HCT116 (cell line): ENCODE measurements at regions not wholly inside any gene's neighbourhood (a gene's known extent, or its start where the extent isn't known, plus 50 kb on each side); places are given as distances from the start of the nearest gene placed in this dataset.

Experiments
- ATAC-seq: fragments of 200-7000 bp; cut with Tn5 transposase; 2 replicates; pipeline ENCODE4 v1.9.1; 2020; ENCODE audit warnings: mild to moderate bottlenecking, moderate library complexity
- BruUV-seq: library from RNA; stranded (reverse); fragments of 400-500 nt; replicated peaks from 2 replicates; lab custom pipeline; 2021; lab: Mats Ljungman, UMichigan
- CTCF ChIA-PET: fragments of 300-600 bp; sonication (Branson Sonifier 250); formaldehyde crosslinking; loops from one replicate; lab custom pipeline; 2021; ENCODE audit warnings: antibody characterized with exemption; lab: Charles Lee
- POLR2A ChIA-PET: fragments of 300-600, 350-600 bp; sonication (Branson Sonifier 250); formaldehyde crosslinking; loops from one replicate; lab custom pipeline; 2021; ENCODE audit warnings: antibody characterized with exemption; lab: Charles Lee
- RAD21 ChIA-PET, 2 experiments: fragments of 300-600 bp; sonication (Branson Sonifier 250); formaldehyde crosslinking; loops; one replicate each; lab custom pipeline; 2023; ENCODE audit warnings: low total read pairs in 2 of 2; ENCODE audit not compliant: uncharacterized antibody in 2 of 2, unreplicated experiment in 2 of 2, low non-redundant PET in 1 of 2; lab: Charles Lee
- DNase-seq: peaks from one replicate; pipeline ENCODE4 v3.0.0-alpha.2; 2010; ENCODE audit warnings: low read depth, low spot score
- H2AFZ ChIP-seq: fragments of 200-600 bp; shearing (Covaris generic), sonication (generic); 2 replicates; pipeline ENCODE4 v1.6.1; 2017; ENCODE audit warnings: low read depth, mixed run types, mixed read lengths, antibody characterized with exemption, low read length; ENCODE audit not compliant: poor library complexity, severe bottlenecking
- H3K27ac ChIP-seq: 2 replicates; pipeline ENCODE4 v1.5.1; 2012; ENCODE audit warnings: low read depth, low read length
- H3K27me3 ChIP-seq: fragments of 200-600 bp; sonication (generic); 2 replicates; pipeline ENCODE4 v1.6.1; 2016; ENCODE audit warnings: mixed run types, low read length, mixed read lengths; ENCODE audit not compliant: insufficient read depth
- H3K36me3 ChIP-seq, 2 experiments: fragments of 200-500 bp in 1 of 2; fragments of 200-600 bp in 1 of 2; sonication (Bioruptor generic) in 1 of 2; sonication (generic) in 1 of 2; 2 replicates each; pipeline versions ENCODE4 v1.5.1 to v1.6.1; 2014 to 2016; ENCODE audit warnings: low read length in 2 of 2, inconsistent platforms in 1 of 2, mixed read lengths in 1 of 2, mixed run types in 1 of 2; ENCODE audit not compliant: insufficient read depth in 2 of 2, control insufficient read depth in 1 of 2
- H3K4me1 ChIP-seq, 2 experiments: fragments of 200-600 bp in 1 of 2; sonication (generic) in 1 of 2; 2 replicates each; pipeline versions ENCODE4 v1.5.1 to v1.6.1; 2012 to 2017; ENCODE audit warnings: low read length in 2 of 2, inconsistent platforms in 1 of 2, mild to moderate bottlenecking in 1 of 2, mixed read lengths in 1 of 2, mixed run types in 1 of 2, moderate library complexity in 1 of 2; ENCODE audit not compliant: insufficient read depth in 2 of 2, control insufficient read depth in 1 of 2
- H3K4me2 ChIP-seq: fragments of 200-600 bp; sonication (generic); 2 replicates; pipeline ENCODE4 v1.6.1; 2017; ENCODE audit warnings: mixed run types, low read length, mixed read lengths
- H3K4me3 ChIP-seq, 2 experiments: fragments of 200-600 bp in 1 of 2; sonication (generic) in 1 of 2; replicated peaks in 1 of 2; 2 replicates each; pipeline ENCODE4 v1.5.1; 2011 to 2016; ENCODE audit warnings: low read length in 2 of 2, control low read depth in 1 of 2, low read depth in 1 of 2, mild to moderate bottlenecking in 1 of 2, mixed read lengths in 1 of 2, mixed run types in 1 of 2
- H3K79me2 ChIP-seq: fragments of 200-600 bp; sonication (generic); 2 replicates; pipeline ENCODE4 v1.6.1; 2017; ENCODE audit warnings: mild to moderate bottlenecking, mixed run types, low read length, moderate library complexity, mixed read lengths; ENCODE audit not compliant: insufficient read depth
- H3K9ac ChIP-seq: fragments of 200-600 bp; sonication (generic); 2 replicates; pipeline ENCODE4 v1.6.1; 2016; ENCODE audit warnings: low read length, mixed read lengths
- H3K9me2 ChIP-seq: fragments of 200-600 bp; sonication (generic), shearing (Covaris generic); 2 replicates; pipeline ENCODE4 v1.6.1; 2017; ENCODE audit warnings: mixed run types, mild to moderate bottlenecking, moderate library complexity; ENCODE audit not compliant: insufficient read depth
- H3K9me3 ChIP-seq, 2 experiments: fragments of 200-500 bp in 1 of 2; fragments of 200-600 bp in 1 of 2; sonication (Bioruptor generic) in 1 of 2; sonication (generic) in 1 of 2; 2 replicates each; pipeline ENCODE4 v1.6.1; 2014 to 2017; ENCODE audit warnings: low read length in 2 of 2, mixed read lengths in 2 of 2, inconsistent platforms in 1 of 2, low read depth in 1 of 2, mild to moderate bottlenecking in 1 of 2, mixed run types in 1 of 2, moderate library complexity in 1 of 2; ENCODE audit not compliant: control insufficient read depth in 1 of 2, insufficient read depth in 1 of 2
- H4K20me1 ChIP-seq: fragments of 200-600 bp; sonication (generic), shearing (Covaris generic); 2 replicates; pipeline ENCODE4 v1.6.1; 2017; ENCODE audit warnings: mixed run types, mild to moderate bottlenecking, moderate library complexity; ENCODE audit not compliant: insufficient read depth
- CEBPB ChIP-seq: IDR thresholded peaks from 2 replicates; pipeline ENCODE4 v1.6.1; 2012; ENCODE audit warnings: low read depth
- EGR1 ChIP-seq: IDR thresholded peaks from 2 replicates; pipeline ENCODE4 v1.6.1; 2012; ENCODE audit warnings: low read depth
- ELF1 ChIP-seq: IDR thresholded peaks from 2 replicates; pipeline ENCODE4 v1.6.1; 2012; ENCODE audit warnings: low read depth, borderline replicate concordance
- EZH2 ChIP-seq: fragments of 200-600 bp; sonication (generic); IDR thresholded peaks from 2 replicates; pipeline ENCODE4 v1.6.1; 2017; ENCODE audit warnings: antibody characterized with exemption, mixed run types
- EZH2phosphoT487 ChIP-seq: fragments of 200-600 bp; IDR thresholded peaks from 2 replicates; pipeline ENCODE4 v1.6.1; 2018; ENCODE audit warnings: antibody characterized with exemption, borderline replicate concordance
- FOSL1 ChIP-seq: IDR thresholded peaks from 2 replicates; pipeline ENCODE4 v1.6.1; 2012; ENCODE audit warnings: low read depth
- JUND ChIP-seq: IDR thresholded peaks from 2 replicates; pipeline ENCODE4 v1.6.1; 2012
- POLR2A ChIP-seq: IDR thresholded peaks from 2 replicates; pipeline ENCODE4 v1.7.0; 2011; ENCODE audit warnings: borderline replicate concordance; ENCODE audit not compliant: insufficient read depth, insufficient read length; ENCODE audit errors: extremely low read depth
- POLR2AphosphoS5 ChIP-seq: IDR thresholded peaks from 2 replicates; pipeline ENCODE4 v1.6.1; 2011; ENCODE audit warnings: mild to moderate bottlenecking, low read depth, low read length, moderate library complexity
- RAD21 ChIP-seq: IDR thresholded peaks from 2 replicates; pipeline ENCODE4 v1.6.1; 2012; ENCODE audit warnings: low read depth, mild to moderate bottlenecking
- SIN3A ChIP-seq: IDR thresholded peaks from 2 replicates; pipeline ENCODE4 v1.6.1; 2012; ENCODE audit warnings: low read depth
- SRF ChIP-seq: IDR thresholded peaks from 2 replicates; pipeline ENCODE4 v1.6.1; 2012; ENCODE audit warnings: low read depth
- YY1 ChIP-seq: IDR thresholded peaks from 2 replicates; pipeline ENCODE4 v1.6.1; 2011; ENCODE audit warnings: low read length, low read depth, moderate library complexity, mild to moderate bottlenecking; ENCODE audit not compliant: insufficient replicate concordance; ENCODE audit errors: extremely low read depth
- ZFX ChIP-seq: fragments of 450-650 bp; IDR thresholded peaks from 2 replicates; pipeline ENCODE4 v1.6.1; 2017
- intact Hi-C: fragments of 100-400 bp; cut with micrococcal nuclease; formaldehyde crosslinking; loops from 2 replicates; pipeline ENCODE4 v1.10.0; 2022
- TF ChIP-seq, protein P1 (sequence below): IDR thresholded peaks from 2 replicates; pipeline ENCODE4 v1.6.1; 2011; ENCODE audit warnings: mild to moderate bottlenecking, low read length, moderate library complexity; ENCODE audit not compliant: insufficient replicate concordance; ENCODE audit errors: extremely low read depth
- TF ChIP-seq, protein P2 (sequence below): IDR thresholded peaks from 2 replicates; pipeline ENCODE4 v1.6.1; 2012; ENCODE audit warnings: low read depth
- TF ChIP-seq, protein P3 (sequence below): IDR thresholded peaks from 2 replicates; pipeline ENCODE4 v1.6.1; 2012
- TF ChIP-seq, protein P4 (sequence below): IDR thresholded peaks from 2 replicates; pipeline ENCODE4 v1.6.1; 2012

DNA sequence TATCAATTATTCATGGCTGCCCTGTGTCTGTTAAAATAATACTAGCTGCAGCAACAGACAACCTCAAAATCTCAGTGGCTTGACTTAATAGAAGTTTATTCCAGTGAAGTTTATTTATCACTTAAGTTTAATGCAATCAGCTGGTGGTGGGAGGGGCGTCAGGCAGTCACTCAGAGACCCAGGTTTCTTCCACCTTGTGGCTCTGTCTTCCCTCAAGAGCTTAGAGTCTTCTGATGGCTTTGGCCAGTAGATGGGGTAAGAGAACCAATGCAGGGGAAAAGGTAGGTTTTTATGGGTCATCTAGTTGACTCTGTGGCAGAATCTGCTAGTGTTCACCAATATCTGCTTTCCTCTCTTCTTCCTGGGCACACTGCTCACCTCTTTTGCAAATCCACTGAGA lies 668.9 kb downstream of the AACS start:
- no peaks in the 10 kb centered on the region for H3K79me2 ChIP-seq
- TF ChIP-seq SIN3A (no peak), SRF (no peak), RAD21 (no peak), POLR2AphosphoS5 (no peak), FOSL1 (no peak), POLR2A (no peak), EZH2phosphoT487 (no peak), EZH2 (no peak), CEBPB (no peak), YY1 (no peak), ELF1 (no peak), JUND (no peak), EGR1 (no peak), ZFX (no peak)
- TF ChIP-seq, protein P1, sequence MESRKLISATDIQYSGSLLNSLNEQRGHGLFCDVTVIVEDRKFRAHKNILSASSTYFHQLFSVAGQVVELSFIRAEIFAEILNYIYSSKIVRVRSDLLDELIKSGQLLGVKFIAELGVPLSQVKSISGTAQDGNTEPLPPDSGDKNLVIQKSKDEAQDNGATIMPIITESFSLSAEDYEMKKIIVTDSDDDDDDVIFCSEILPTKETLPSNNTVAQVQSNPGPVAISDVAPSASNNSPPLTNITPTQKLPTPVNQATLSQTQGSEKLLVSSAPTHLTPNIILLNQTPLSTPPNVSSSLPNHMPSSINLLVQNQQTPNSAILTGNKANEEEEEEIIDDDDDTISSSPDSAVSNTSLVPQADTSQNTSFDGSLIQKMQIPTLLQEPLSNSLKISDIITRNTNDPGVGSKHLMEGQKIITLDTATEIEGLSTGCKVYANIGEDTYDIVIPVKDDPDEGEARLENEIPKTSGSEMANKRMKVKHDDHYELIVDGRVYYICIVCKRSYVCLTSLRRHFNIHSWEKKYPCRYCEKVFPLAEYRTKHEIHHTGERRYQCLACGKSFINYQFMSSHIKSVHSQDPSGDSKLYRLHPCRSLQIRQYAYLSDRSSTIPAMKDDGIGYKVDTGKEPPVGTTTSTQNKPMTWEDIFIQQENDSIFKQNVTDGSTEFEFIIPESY, result no peak
- TF ChIP-seq, protein P2, sequence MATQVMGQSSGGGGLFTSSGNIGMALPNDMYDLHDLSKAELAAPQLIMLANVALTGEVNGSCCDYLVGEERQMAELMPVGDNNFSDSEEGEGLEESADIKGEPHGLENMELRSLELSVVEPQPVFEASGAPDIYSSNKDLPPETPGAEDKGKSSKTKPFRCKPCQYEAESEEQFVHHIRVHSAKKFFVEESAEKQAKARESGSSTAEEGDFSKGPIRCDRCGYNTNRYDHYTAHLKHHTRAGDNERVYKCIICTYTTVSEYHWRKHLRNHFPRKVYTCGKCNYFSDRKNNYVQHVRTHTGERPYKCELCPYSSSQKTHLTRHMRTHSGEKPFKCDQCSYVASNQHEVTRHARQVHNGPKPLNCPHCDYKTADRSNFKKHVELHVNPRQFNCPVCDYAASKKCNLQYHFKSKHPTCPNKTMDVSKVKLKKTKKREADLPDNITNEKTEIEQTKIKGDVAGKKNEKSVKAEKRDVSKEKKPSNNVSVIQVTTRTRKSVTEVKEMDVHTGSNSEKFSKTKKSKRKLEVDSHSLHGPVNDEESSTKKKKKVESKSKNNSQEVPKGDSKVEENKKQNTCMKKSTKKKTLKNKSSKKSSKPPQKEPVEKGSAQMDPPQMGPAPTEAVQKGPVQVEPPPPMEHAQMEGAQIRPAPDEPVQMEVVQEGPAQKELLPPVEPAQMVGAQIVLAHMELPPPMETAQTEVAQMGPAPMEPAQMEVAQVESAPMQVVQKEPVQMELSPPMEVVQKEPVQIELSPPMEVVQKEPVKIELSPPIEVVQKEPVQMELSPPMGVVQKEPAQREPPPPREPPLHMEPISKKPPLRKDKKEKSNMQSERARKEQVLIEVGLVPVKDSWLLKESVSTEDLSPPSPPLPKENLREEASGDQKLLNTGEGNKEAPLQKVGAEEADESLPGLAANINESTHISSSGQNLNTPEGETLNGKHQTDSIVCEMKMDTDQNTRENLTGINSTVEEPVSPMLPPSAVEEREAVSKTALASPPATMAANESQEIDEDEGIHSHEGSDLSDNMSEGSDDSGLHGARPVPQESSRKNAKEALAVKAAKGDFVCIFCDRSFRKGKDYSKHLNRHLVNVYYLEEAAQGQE, result no peak
- TF ChIP-seq, protein P3, sequence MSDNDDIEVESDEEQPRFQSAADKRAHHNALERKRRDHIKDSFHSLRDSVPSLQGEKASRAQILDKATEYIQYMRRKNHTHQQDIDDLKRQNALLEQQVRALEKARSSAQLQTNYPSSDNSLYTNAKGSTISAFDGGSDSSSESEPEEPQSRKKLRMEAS, result no peak
- TF ChIP-seq, protein P4, sequence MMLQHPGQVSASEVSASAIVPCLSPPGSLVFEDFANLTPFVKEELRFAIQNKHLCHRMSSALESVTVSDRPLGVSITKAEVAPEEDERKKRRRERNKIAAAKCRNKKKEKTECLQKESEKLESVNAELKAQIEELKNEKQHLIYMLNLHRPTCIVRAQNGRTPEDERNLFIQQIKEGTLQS, result no peak
- TF ChIP-seq, all 23 proteins: peak for 0
- Histone ChIP-seq H3K27me3 (no peaks in the 10 kb centered on the region), H4K20me1 (no peaks in the 10 kb centered on the region), H2AFZ (no peak overlapping the region), H3K4me2 (no peak overlapping the region), H3K4me3 (no peak overlapping the region), H3K27ac (no peak overlapping the region), H3K9me3 (peaks cover 0 to 11% of the 10 kb centered on the region in 2 experiments; a peak in 2 of 4 replicates), H3K4me1 (no peaks in the 10 kb centered on the region), H3K36me3 (no peaks in the 10 kb centered on the region), H3K9ac (no peak overlapping the region), H3K9me2 (no peaks in the 10 kb centered on the region)
- DNase-seq, result no peak
- RAD21 ChIA-PET, result no interaction called here
- intact Hi-C loops, result no loop called here
- ATAC-seq, result no peak
- no TSS peak for BruUV-seq
- POLR2A ChIA-PET, result no interaction called here
- CTCF ChIA-PET, result no interaction called here
